Ecto neural progenitor cell (in vitro differentiated cells): ENCODE measurements at regions not wholly inside any gene's neighbourhood (a gene's known extent, or its start where the extent isn't known, plus 50 kb on each side); places are given as distances from the start of the nearest gene placed in this dataset.

Source experiments
- DNase-seq: peaks from one replicate; pipeline ENCODE4 v3.0.0-alpha.2; 2018; ENCODE audit warnings: low spot score

GRCh38 chr2:75807992-75808391 lies 97.3 kb upstream of the GCFC2 start:
- no peak for DNase-seq

GRCh38 chr2:75801234-75801982 lies 90.7 kb upstream of the GCFC2 start:
- DNase-seq, result no peak

- DNase-seq, result no peak
These were observed 89.7 kb upstream of the GCFC2 start for GRCh38 chr2:75800456-75800855.

- DNase-seq, result no peak
These were observed 89.1 kb upstream of the GCFC2 start for GRCh38 chr2:75799859-75800258.

- DNase-seq, result no peak
These were observed 87.9 kb upstream of the GCFC2 start for GRCh38 chr2:75798569-75798968.

- no peak for DNase-seq
These were observed 82.3 kb upstream of the GCFC2 start for GRCh38 chr2:75792996-75793395.

- no peak for DNase-seq
These were observed 81.4 kb upstream of the GCFC2 start for GRCh38 chr2:75792146-75792545.

GRCh38 chr2:75790814-75791467 lies 80.2 kb upstream of the GCFC2 start:
- no peak for DNase-seq

- DNase-seq, result no peak
These were observed 79.6 kb upstream of the GCFC2 start for GRCh38 chr2:75790121-75790813.

- DNase-seq, result no peak
These were observed 78.2 kb upstream of the GCFC2 start for GRCh38 chr2:75788902-75789301.

- no peak for DNase-seq
These were observed 77.4 kb upstream of the GCFC2 start for GRCh38 chr2:75788154-75788553.

- DNase-seq, result no peak
These were observed 76.9 kb upstream of the GCFC2 start for GRCh38 chr2:75787532-75788132.

- no peak for DNase-seq
These were observed 64.7 kb upstream of the GCFC2 start for GRCh38 chr2:75775311-75775823.

GRCh38 chr2:75772908-75773630 lies 62.4 kb upstream of the GCFC2 start:
- no peak for DNase-seq

- no peak for DNase-seq
These were observed 55.1 kb upstream of the GCFC2 start for GRCh38 chr2:75765798-75766197.

GRCh38 chr2:75764611-75765010 lies 53.9 kb upstream of the GCFC2 start:
- no peak for DNase-seq
